Lung (tissue), 11 donors: ENCODE measurements at regions not wholly inside any gene's neighbourhood (a gene's known extent, or its start where the extent isn't known, plus 50 kb on each side); places are given as distances from the start of the nearest gene placed in this dataset.

Source experiments
- ATAC-seq: fragments of 200-7000 bp; cut with Tn5 transposase; one replicate; pipeline ENCODE4 v1.9.1; 2020; ENCODE audit warnings: moderate number of reproducible peaks; ENCODE audit not compliant: insufficient read depth, low FRiP score
- DNase-seq, 3 donors: peaks; one replicate each; pipeline ENCODE4 v3.0.0-alpha.2; 2013 to 2017
- H3K27ac ChIP-seq, 2 donors: one replicate each; pipeline ENCODE4 v1.5.1; 2013; ENCODE audit warnings: mild to moderate bottlenecking in 2 of 2, moderate library complexity in 2 of 2, control low read depth in 1 of 2, inconsistent platforms in 1 of 2, low read depth in 1 of 2, low read length in 1 of 2
- H3K27me3 ChIP-seq, 3 donors: one replicate each; pipeline ENCODE4 v1.5.1; 2013; ENCODE audit warnings: low read length in 2 of 3; ENCODE audit not compliant: control insufficient read depth in 3 of 3, insufficient read depth in 3 of 3
- H3K36me3 ChIP-seq, 4 donors: one replicate each; pipeline ENCODE4 v1.5.1; 2013; ENCODE audit warnings: low read length in 4 of 4, mild to moderate bottlenecking in 1 of 4, moderate library complexity in 1 of 4; ENCODE audit not compliant: control insufficient read depth in 4 of 4, insufficient read depth in 4 of 4
- H3K4me1 ChIP-seq, 5 donors: one replicate each; pipeline ENCODE4 v1.5.1; 2013; ENCODE audit warnings: low read length in 5 of 5, mild to moderate bottlenecking in 2 of 5, moderate library complexity in 1 of 5; ENCODE audit not compliant: control insufficient read depth in 5 of 5, insufficient read depth in 5 of 5
- H3K4me3 ChIP-seq: one replicate; pipeline ENCODE4 v1.5.1; 2013; ENCODE audit warnings: mild to moderate bottlenecking, control low read depth, moderate library complexity
- H3K9ac ChIP-seq, 2 donors: one replicate each; pipeline ENCODE4 v1.5.1; 2013; ENCODE audit warnings: low read length in 2 of 2, control low read depth in 1 of 2; ENCODE audit not compliant: insufficient read depth in 1 of 2
- H3K9me3 ChIP-seq, 4 donors: one replicate each; pipeline ENCODE4 v1.5.1; 2013; ENCODE audit warnings: low read length in 3 of 4, mild to moderate bottlenecking in 1 of 4, moderate library complexity in 1 of 4; ENCODE audit not compliant: control insufficient read depth in 4 of 4, insufficient read depth in 3 of 4
- WGBS, 2 donors: extraction: QIAGEN DNeasy Blood & Tissue Kit; methylation state at CpG; one replicate each; pipeline ENCODE4 v1.1.7; 2013; 5-methylcytosine and 5-hydroxymethylcytosine counted together
- TF ChIP-seq, protein P1 (sequence below): IDR thresholded peaks from 2 replicates; pipeline ENCODE4 v1.5.1; 2012; ENCODE audit warnings: mild to moderate bottlenecking; ENCODE audit errors: control extremely low read depth, extremely low read depth
- donor health status: control.
- donor health status: control.
- donor health status: Bipolar disorder and iron deficiency.
- donor health status: healthy.
- donor health status: DM: yes; HTN: yes; CAD: no.

DNA sequence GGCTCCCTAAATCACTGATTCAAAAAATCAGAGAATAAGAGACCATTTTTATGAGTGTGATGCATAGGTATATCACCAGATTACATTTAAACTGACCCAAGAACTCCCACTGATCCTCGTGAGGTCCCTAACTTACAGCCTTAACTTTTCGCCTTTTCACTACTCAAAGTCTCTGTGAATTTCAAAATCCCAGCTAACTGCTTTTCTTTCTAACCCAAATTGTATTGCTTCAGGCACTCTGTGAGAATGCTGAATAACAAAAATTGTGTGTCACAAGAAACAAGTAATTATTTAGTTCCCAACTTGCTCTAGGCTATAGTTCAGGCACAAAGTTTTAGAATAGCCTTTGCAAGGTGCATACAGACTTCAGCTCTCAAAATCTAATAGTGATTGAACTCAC, 368.6 kb downstream of the CHSY3 start:
- WGBS, 2 donors = 90 to 91% methylated on average over 2 of the region's 2 CpGs
- no peaks in the 10 kb centered on the region for H3K36me3 ChIP-seq
- no peak overlapping the region for H3K27ac ChIP-seq
- H3K9me3 ChIP-seq = no peaks in the 10 kb centered on the region
- ATAC-seq (no peak), DNase-seq (no peak)
- TF ChIP-seq, protein P1, sequence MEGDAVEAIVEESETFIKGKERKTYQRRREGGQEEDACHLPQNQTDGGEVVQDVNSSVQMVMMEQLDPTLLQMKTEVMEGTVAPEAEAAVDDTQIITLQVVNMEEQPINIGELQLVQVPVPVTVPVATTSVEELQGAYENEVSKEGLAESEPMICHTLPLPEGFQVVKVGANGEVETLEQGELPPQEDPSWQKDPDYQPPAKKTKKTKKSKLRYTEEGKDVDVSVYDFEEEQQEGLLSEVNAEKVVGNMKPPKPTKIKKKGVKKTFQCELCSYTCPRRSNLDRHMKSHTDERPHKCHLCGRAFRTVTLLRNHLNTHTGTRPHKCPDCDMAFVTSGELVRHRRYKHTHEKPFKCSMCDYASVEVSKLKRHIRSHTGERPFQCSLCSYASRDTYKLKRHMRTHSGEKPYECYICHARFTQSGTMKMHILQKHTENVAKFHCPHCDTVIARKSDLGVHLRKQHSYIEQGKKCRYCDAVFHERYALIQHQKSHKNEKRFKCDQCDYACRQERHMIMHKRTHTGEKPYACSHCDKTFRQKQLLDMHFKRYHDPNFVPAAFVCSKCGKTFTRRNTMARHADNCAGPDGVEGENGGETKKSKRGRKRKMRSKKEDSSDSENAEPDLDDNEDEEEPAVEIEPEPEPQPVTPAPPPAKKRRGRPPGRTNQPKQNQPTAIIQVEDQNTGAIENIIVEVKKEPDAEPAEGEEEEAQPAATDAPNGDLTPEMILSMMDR = no peak
- H3K9ac ChIP-seq = no peak overlapping the region
- H3K4me3 ChIP-seq = no peak overlapping the region
- no peaks in the 10 kb centered on the region for H3K4me1 ChIP-seq
- H3K27me3 ChIP-seq = no peaks in the 10 kb centered on the region

DNA sequence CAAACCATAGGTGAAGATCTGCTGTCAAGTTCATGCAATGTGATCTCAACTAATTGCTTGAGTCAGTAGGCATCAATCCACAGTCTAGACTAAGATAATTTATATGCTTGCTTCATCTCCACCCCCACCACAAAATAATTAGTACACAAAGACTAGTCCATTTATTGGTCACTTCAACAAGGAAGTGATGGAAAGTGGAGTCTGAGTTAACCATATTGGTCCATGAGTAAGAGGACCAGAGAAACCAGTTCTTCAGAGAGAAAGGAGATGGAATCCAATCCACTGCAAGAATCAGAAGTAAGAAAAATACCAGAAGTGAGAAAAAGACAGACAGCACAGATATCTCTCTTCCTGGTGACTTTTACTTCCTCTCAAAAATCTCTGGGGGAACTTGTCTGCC, 366.5 kb downstream of the CHSY3 start:
- ATAC-seq (no peak), DNase-seq (no peak)
- no peaks in the 10 kb centered on the region for H3K9me3 ChIP-seq
- H3K27me3 ChIP-seq = no peaks in the 10 kb centered on the region
- TF ChIP-seq, protein P1 = no peak
- no peak overlapping the region for H3K27ac ChIP-seq
- no peak overlapping the region for H3K9ac ChIP-seq
- no peaks in the 10 kb centered on the region for H3K4me1 ChIP-seq
- H3K36me3 ChIP-seq = no peaks in the 10 kb centered on the region
- no peak overlapping the region for H3K4me3 ChIP-seq

DNA sequence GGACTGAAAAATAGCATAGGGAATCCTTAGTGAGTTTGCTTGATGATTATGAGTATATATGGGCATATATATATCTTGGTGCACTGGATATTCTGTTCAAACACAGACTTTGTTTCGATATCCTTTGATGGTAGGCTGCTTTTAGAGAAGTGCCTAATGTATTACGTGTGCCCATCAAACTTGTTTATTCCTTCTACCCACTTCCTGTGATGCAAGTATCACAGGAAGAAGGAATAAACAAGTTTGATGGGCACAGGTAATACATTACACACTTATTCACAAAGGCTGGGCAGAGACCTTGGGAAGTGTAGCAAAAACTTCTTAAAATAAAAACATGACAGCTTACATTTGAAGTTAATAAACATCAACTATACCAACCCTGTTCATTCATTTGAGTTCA, 364.2 kb downstream of the CHSY3 start:
- Histone ChIP-seq H3K4me1 (no peaks in the 10 kb centered on the region), H3K4me3 (no peak overlapping the region), H3K27ac (no peak overlapping the region), H3K9ac (no peak overlapping the region), H3K9me3 (no peaks in the 10 kb centered on the region), H3K36me3 (no peaks in the 10 kb centered on the region), H3K27me3 (no peaks in the 10 kb centered on the region)
- no peak for ATAC-seq
- TF ChIP-seq, protein P1 = no peak
- 49 to 62% methylated on average over 2 of the region's 2 CpGs for WGBS, 2 donors
- DNase-seq = no peak

DNA sequence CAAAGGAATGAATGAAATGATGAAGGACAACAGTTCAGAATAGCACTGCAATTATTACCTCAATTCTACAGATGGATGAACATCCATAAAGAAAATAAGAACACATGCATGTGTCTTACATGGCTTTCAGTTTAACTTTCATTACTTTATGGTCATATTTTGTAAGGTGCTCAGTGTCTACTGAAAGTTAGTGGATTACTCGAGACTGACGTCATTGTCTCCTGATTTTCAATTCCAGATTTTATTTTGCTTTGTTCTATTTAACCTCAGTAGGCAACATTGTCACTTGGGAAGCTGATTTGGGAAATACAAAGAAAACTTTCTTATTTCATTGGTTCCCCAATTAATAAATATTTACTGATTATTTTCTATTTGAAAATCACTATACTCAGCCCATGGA, 363.7 kb downstream of the CHSY3 start:
- WGBS, 2 donors = 93 to 95% methylated on average over 2 of the region's 2 CpGs
- DNase-seq (no peak), ATAC-seq (no peak)
- Histone ChIP-seq H3K9me3 (no peaks in the 10 kb centered on the region), H3K4me1 (no peaks in the 10 kb centered on the region), H3K27ac (no peak overlapping the region), H3K36me3 (no peaks in the 10 kb centered on the region), H3K4me3 (no peak overlapping the region), H3K9ac (no peak overlapping the region), H3K27me3 (no peaks in the 10 kb centered on the region)
- TF ChIP-seq, protein P1 = no peak
